ENCODE measurements at regions not wholly inside any gene's neighbourhood (a gene's known extent, or its start where the extent isn't known, plus 50 kb on each side); places are given as distances from the start of the nearest gene placed in this dataset.

GRCh38 chrX:7444967-7445366 lies 297.0 kb upstream of the PUDP start:
- no peaks in the 10 kb centered on the region for H3K79me2 ChIP-seq (ENCODE audit: control insufficient read depth, insufficient read depth, low read length)
- WGBS (ENCODE audit: insufficient coverage), result no CpG with 5 or more reads among the region's 2 CpGs
- peaks cover 2% of the 10 kb centered on the region for H3K9me3 Mint-ChIP-seq (ENCODE audit: insufficient read depth)
- H3K4me3 ChIP-seq (ENCODE audit: control extremely low read depth in 1 of 5, extremely low read depth in 1 of 5, insufficient read depth in 1 of 5, low read depth in 2 of 5, low read length in 4 of 5), result no peak overlapping the region
- no peaks in the 10 kb centered on the region for H3K4me1 Mint-ChIP-seq
- no peaks in the 10 kb centered on the region for H4K20me1 ChIP-seq (ENCODE audit: control insufficient read depth, insufficient read depth, low read length, poor library complexity, severe bottlenecking)
- ATAC-seq (ENCODE audit: low read depth) (no peak), DNase-seq (no peak)
- intact Hi-C loops (cut with micrococcal nuclease), result no loop called here
- no peak overlapping the region for H3K27ac ChIP-seq (ENCODE audit: low read length in 2 of 2)
- H2AFZ ChIP-seq (ENCODE audit: insufficient read depth, low read depth, low read length, poor library complexity, severe bottlenecking), result no peak overlapping the region
- H3K9me3 ChIP-seq (ENCODE audit: control extremely low read depth in 1 of 3, control insufficient read depth in 2 of 3, insufficient read depth in 1 of 3, low read length in 2 of 3), result no peaks in the 10 kb centered on the region
- POLR2A ChIA-PET, result no interaction called here
- no peak overlapping the region for H3K4me3 Mint-ChIP-seq
- no peaks in the 10 kb centered on the region for H3K27me3 ChIP-seq (replicated peaks in 1 of 4; ENCODE audit: control extremely low read depth in 1 of 4, control insufficient read depth in 3 of 4, insufficient read depth in 4 of 4, low read length in 3 of 4)
- no peaks in the 10 kb centered on the region for H3K4me1 ChIP-seq (ENCODE audit: control insufficient read depth in 2 of 2, insufficient read depth in 2 of 2, low read length in 2 of 2)
- CTCF ChIA-PET, result no interaction called here
- peaks cover under 1% of the 10 kb centered on the region for H3K27me3 Mint-ChIP-seq
- TF ChIP-seq EZH2 (IDR thresholded peaks at IDR 0.05; ENCODE audit: borderline replicate concordance, insufficient read depth, low read depth, low read length, poor library complexity, severe bottlenecking) (no peak), CTCF (IDR thresholded peaks at IDR 0.05) (no peak)
- no peak overlapping the region for H3K27ac Mint-ChIP-seq
- no peaks in the 10 kb centered on the region for H3K36me3 ChIP-seq (replicated peaks in 1 of 2; ENCODE audit: control extremely low read depth in 1 of 2, control insufficient read depth in 1 of 2, extremely low read depth in 1 of 2, insufficient read depth in 2 of 2, low read length in 1 of 2)
- no peak overlapping the region for H3K9ac ChIP-seq (ENCODE audit: low read length)
- no peak overlapping the region for H3K4me2 ChIP-seq (replicated peaks; ENCODE audit: low read depth, low read length, poor library complexity, severe bottlenecking)

- no peaks in the 10 kb centered on the region for H3K27me3 ChIP-seq (replicated peaks in 1 of 4; ENCODE audit: control extremely low read depth in 1 of 4, control insufficient read depth in 3 of 4, insufficient read depth in 4 of 4, low read length in 3 of 4)
- no peak for TF ChIP-seq EZH2 (IDR thresholded peaks at IDR 0.05; ENCODE audit: borderline replicate concordance, insufficient read depth, low read depth, low read length, poor library complexity, severe bottlenecking)
- POLR2A ChIA-PET, result no interaction called here
- no peaks in the 10 kb centered on the region for H3K4me1 Mint-ChIP-seq
- H3K36me3 ChIP-seq (replicated peaks in 1 of 2; ENCODE audit: control extremely low read depth in 1 of 2, control insufficient read depth in 1 of 2, extremely low read depth in 1 of 2, insufficient read depth in 2 of 2, low read length in 1 of 2), result no peaks in the 10 kb centered on the region
- DNase-seq (no peak), ATAC-seq (ENCODE audit: low read depth) (no peak)
- no peak overlapping the region for H3K4me2 ChIP-seq (replicated peaks; ENCODE audit: low read depth, low read length, poor library complexity, severe bottlenecking)
- no peaks in the 10 kb centered on the region for H3K9me3 ChIP-seq (ENCODE audit: control extremely low read depth in 1 of 3, control insufficient read depth in 2 of 3, insufficient read depth in 1 of 3, low read length in 2 of 3)
- H3K4me1 ChIP-seq (ENCODE audit: control insufficient read depth in 2 of 2, insufficient read depth in 2 of 2, low read length in 2 of 2), result no peaks in the 10 kb centered on the region
- H2AFZ ChIP-seq (ENCODE audit: insufficient read depth, low read depth, low read length, poor library complexity, severe bottlenecking), result no peak overlapping the region
- H3K9ac ChIP-seq (ENCODE audit: low read length), result no peak overlapping the region
- H3K79me2 ChIP-seq (ENCODE audit: control insufficient read depth, insufficient read depth, low read length), result no peaks in the 10 kb centered on the region
- H3K4me3 Mint-ChIP-seq, result no peak overlapping the region
- no peaks in the 10 kb centered on the region for H4K20me1 ChIP-seq (ENCODE audit: control insufficient read depth, insufficient read depth, low read length, poor library complexity, severe bottlenecking)
- peaks cover 2% of the 10 kb centered on the region for H3K9me3 Mint-ChIP-seq (ENCODE audit: insufficient read depth)
- no peak overlapping the region for H3K4me3 ChIP-seq (ENCODE audit: control extremely low read depth in 1 of 5, extremely low read depth in 1 of 5, insufficient read depth in 1 of 5, low read depth in 2 of 5, low read length in 4 of 5)
- CTCF ChIA-PET, result no interaction called here
- WGBS (ENCODE audit: insufficient coverage), result 83% methylated on average over 1 of the region's 6 CpGs
- no peak overlapping the region for H3K27ac ChIP-seq (ENCODE audit: low read length in 2 of 2)
- intact Hi-C loops (cut with micrococcal nuclease), result no loop called here
- no peak overlapping the region for H3K27ac Mint-ChIP-seq
- H3K27me3 Mint-ChIP-seq, result no peaks in the 10 kb centered on the region
Measured at GRCh38 chrX:7441586-7441985, 293.6 kb upstream of the PUDP start.

All from B cell (primary cell).